GM18861 (cell line): ENCODE measurements at regions not wholly inside any gene's neighbourhood (a gene's known extent, or its start where the extent isn't known, plus 50 kb on each side); places are given as distances from the start of the nearest gene placed in this dataset.
"Not testable (repeated sequence)": the region's sequence is repeated elsewhere in the genome, so short reads cannot be mapped to it uniquely, and the experiment has no call there.

Experiments
- ATAC-seq: cut with Tn5 transposase; IDR thresholded peaks from one replicate; pipeline ENCODE4 v1.9.1; 2021; ENCODE audit not compliant: unreplicated experiment

- no peak for ATAC-seq
Observed at GRCh38 chr4:160009656-160010493, 907.0 kb downstream of the RAPGEF2 start.

- ATAC-seq: no peak
Observed at GRCh38 chr4:160019936-160020335, 917.1 kb downstream of the RAPGEF2 start.

- ATAC-seq: no peak
Observed at GRCh38 chr4:160020804-160021203, 917.9 kb downstream of the RAPGEF2 start.

GRCh38 chr4:160021870-160022269 lies 919.0 kb downstream of the RAPGEF2 start:
- no peak for ATAC-seq

- no peak for ATAC-seq
Observed at GRCh38 chr4:160026721-160027120, 923.8 kb downstream of the RAPGEF2 start.

- no peak for ATAC-seq
Observed at GRCh38 chr4:160034501-160034900, 931.6 kb downstream of the RAPGEF2 start.

- no peak for ATAC-seq
Observed at GRCh38 chr4:160038615-160039014, 935.7 kb downstream of the RAPGEF2 start.

GRCh38 chr4:160044693-160045092 lies 941.8 kb downstream of the RAPGEF2 start:
- ATAC-seq: no peak

GRCh38 chr4:160082432-160083207 lies 979.7 kb downstream of the RAPGEF2 start:
- no peak for ATAC-seq

- no peak for ATAC-seq
Observed at GRCh38 chr4:160091631-160092030, 988.8 kb downstream of the RAPGEF2 start.

GRCh38 chr4:160100316-160100715 lies 997.4 kb downstream of the RAPGEF2 start:
- no peak for ATAC-seq

GRCh38 chr4:160110891-160111290 lies 1008.0 kb downstream of the RAPGEF2 start:
- ATAC-seq: no peak

- no peak for ATAC-seq
Observed at GRCh38 chr4:160117686-160118085, 1014.8 kb downstream of the RAPGEF2 start.

GRCh38 chr4:160125576-160126287 lies 1022.9 kb downstream of the RAPGEF2 start:
- ATAC-seq: not testable (repeated sequence)

- ATAC-seq: no peak
Observed at GRCh38 chr4:160127211-160127610, 1024.3 kb downstream of the RAPGEF2 start.

GRCh38 chr4:160129439-160129838 lies 1026.6 kb downstream of the RAPGEF2 start:
- no peak for ATAC-seq

GRCh38 chr4:160136021-160136420 lies 1033.1 kb downstream of the RAPGEF2 start:
- no peak for ATAC-seq

- no peak for ATAC-seq
Observed at GRCh38 chr4:160141206-160141605, 1038.3 kb downstream of the RAPGEF2 start.

GRCh38 chr4:160142579-160142978 lies 1039.7 kb downstream of the RAPGEF2 start:
- ATAC-seq: peak; percentile 100

- no peak for ATAC-seq
Observed at GRCh38 chr4:160143574-160143973, 1040.7 kb downstream of the RAPGEF2 start.

GRCh38 chr4:160159457-160159856 lies 1056.6 kb downstream of the RAPGEF2 start:
- ATAC-seq: no peak
